K562 (cell line): ENCODE measurements at regions not wholly inside any gene's neighbourhood (a gene's known extent, or its start where the extent isn't known, plus 50 kb on each side); places are given as distances from the start of the nearest gene placed in this dataset.

Experiments used
- ATAC-seq: fragments of 200-7000 bp; cut with Tn5 transposase; 3 replicates; pipeline ENCODE4 v1.9.1; 2020; ENCODE audit warnings: moderate library complexity
- BruUV-seq: library from RNA; stranded (reverse); fragments of 400-500 nt; replicated peaks from 2 replicates; lab custom pipeline; 2021; lab: Mats Ljungman, UMichigan
- CTCF ChIA-PET: fragments of 300-600 bp; formaldehyde crosslinking; extraction: SDS; loops from one replicate; lab custom pipeline; 2021; ENCODE audit warnings: low intra/inter-chr PET ratio; lab: Yijun Ruan, JAX
- POLR2A ChIA-PET: fragments of 300-600, 350-650 bp; sonication (Branson Sonifier 250); formaldehyde crosslinking; extraction: SDS; loops from one replicate; lab custom pipeline; 2021; ENCODE audit warnings: antibody characterized with exemption, inconsistent platforms; lab: Yijun Ruan, JAX
- DNase-seq, 4 experiments: peaks; one replicate each; pipeline versions ENCODE4 v3.0.0 to v3.0.0-alpha.2; 2011 to 2018; ENCODE audit warnings: low spot score in 3 of 4, mixed read lengths in 3 of 4; ENCODE audit errors: extremely low read depth in 1 of 4
- FAIRE-seq: peaks from 2 replicates; lab custom pipeline; 2011; peaks lifted over from hg19 to GRCh38; lab: Jason Lieb, UNC
- H2AFZ ChIP-seq: 2 replicates; pipeline ENCODE4 v1.6.0; 2011; ENCODE audit warnings: low read depth, low read length, control low read depth, inconsistent platforms
- H3K27ac ChIP-seq: fragments of 200-600 bp; 3 replicates; pipeline ENCODE4 v1.8.0; 2011; ENCODE audit warnings: low read depth, mild to moderate bottlenecking, control low read depth, inconsistent platforms, low read length, moderate library complexity, mixed read lengths; ENCODE audit errors: extremely low read depth
- H3K27me3 ChIP-seq, 2 experiments: fragments of 300-600 bp in 1 of 2; 2 replicates in 1 of 2; 3 replicates in 1 of 2; pipeline versions ENCODE4 v1.6.0 to v1.8.0; 2011; ENCODE audit warnings: inconsistent platforms in 2 of 2, low read length in 2 of 2, mild to moderate bottlenecking in 1 of 2, mixed read lengths in 1 of 2, moderate library complexity in 1 of 2; ENCODE audit not compliant: control insufficient read depth in 2 of 2, insufficient read depth in 2 of 2
- H3K36me3 ChIP-seq: fragments of 300-600 bp; 3 replicates; pipeline ENCODE4 v1.8.0; 2011; ENCODE audit warnings: mild to moderate bottlenecking, low read length, inconsistent platforms; ENCODE audit not compliant: control insufficient read depth, insufficient read depth
- H3K4me1 ChIP-seq, 2 experiments: fragments of 200-600 bp in 1 of 2; replicated peaks in 1 of 2; 2 replicates in 1 of 2; 3 replicates in 1 of 2; pipeline versions ENCODE4 v1.5.1 to v1.8.0; 2011; ENCODE audit warnings: inconsistent platforms in 2 of 2, low read length in 2 of 2, mild to moderate bottlenecking in 1 of 2, mixed read lengths in 1 of 2, moderate library complexity in 1 of 2; ENCODE audit not compliant: control insufficient read depth in 2 of 2, insufficient read depth in 2 of 2
- H3K4me2 ChIP-seq: 2 replicates; pipeline ENCODE4 v1.6.1; 2011; ENCODE audit warnings: low read length, control low read depth, inconsistent platforms, mixed read lengths; ENCODE audit not compliant: insufficient read depth
- H3K4me3 ChIP-seq: fragments of 200-600 bp; sonication (generic), shearing (Covaris generic); 2 replicates; pipeline ENCODE4 v1.5.1; 2016; ENCODE audit warnings: control low read depth, inconsistent platforms
- H3K79me2 ChIP-seq: fragments of 200-600 bp; 3 replicates; pipeline ENCODE4 v1.8.0; 2011; ENCODE audit warnings: low read length, inconsistent platforms; ENCODE audit not compliant: control insufficient read depth, insufficient read depth
- H3K9ac ChIP-seq, 2 experiments: 2 replicates each; pipeline versions ENCODE4 v1.6.0 to v1.6.1; 2011; ENCODE audit warnings: low read depth in 2 of 2, low read length in 2 of 2, control low read depth in 1 of 2, inconsistent platforms in 1 of 2, mild to moderate bottlenecking in 1 of 2, mixed read lengths in 1 of 2; ENCODE audit not compliant: insufficient read depth in 1 of 2
- H3K9me1 ChIP-seq: one replicate; pipeline ENCODE4 v1.6.0; 2011; ENCODE audit warnings: inconsistent platforms, mild to moderate bottlenecking, low read length, moderate library complexity; ENCODE audit not compliant: control insufficient read depth, insufficient read depth
- H3K9me3 ChIP-seq: replicated peaks from 2 replicates; pipeline ENCODE4 v1.5.1; 2011; ENCODE audit warnings: low read depth, low read length, inconsistent platforms; ENCODE audit not compliant: control insufficient read depth, insufficient read depth
- H4K20me1 ChIP-seq: replicated peaks from 2 replicates; pipeline ENCODE4 v1.6.1; 2011; ENCODE audit warnings: low read length, inconsistent platforms, mixed read lengths; ENCODE audit not compliant: control insufficient read depth, insufficient read depth
- ATF2 ChIP-seq: sonication (generic); formaldehyde crosslinking; IDR thresholded peaks from 2 replicates; pipeline ENCODE4 v1.8.1; 2022; ENCODE audit warnings: missing genetic modification reagents
- BRD9 ChIP-seq: fragments of 450-650 bp; IDR thresholded peaks from 2 replicates; pipeline ENCODE4 v1.6.1; 2018; ENCODE audit warnings: low read depth; ENCODE audit not compliant: partially characterized antibody
- HEY1 ChIP-seq: fragments of 250-450 bp; sonication (Bioruptor Pico); IDR thresholded peaks from 2 replicates; pipeline ENCODE4 v1.5.0; 2020; ENCODE audit warnings: mild to moderate bottlenecking, moderate library complexity, borderline replicate concordance
- HLTF ChIP-seq: fragments of 450-650 bp; IDR thresholded peaks from 2 replicates; pipeline ENCODE4 v1.6.1; 2016
- NR2F6 ChIP-seq: fragments of 450-650 bp; formaldehyde crosslinking; IDR thresholded peaks from 2 replicates; pipeline ENCODE4 v1.4.0; 2020; ENCODE audit warnings: mild to moderate bottlenecking
- NUFIP1 ChIP-seq: fragments of 450-650 bp; IDR thresholded peaks from 2 replicates; pipeline ENCODE4 v1.6.1; 2018; ENCODE audit not compliant: partially characterized antibody
- POLR2AphosphoS2 ChIP-seq: IDR thresholded peaks from 2 replicates; pipeline ENCODE4 v1.6.1; 2012; ENCODE audit warnings: low read length, improper control_type of control experiment
- SMAD4 ChIP-seq: fragments of 250-450 bp; sonication (Bioruptor Pico); conservative IDR thresholded peaks from 2 replicates; pipeline ENCODE4 v1.8.0; 2021; ENCODE audit warnings: inconsistent platforms, mild to moderate bottlenecking, moderate library complexity
- SRSF9 ChIP-seq: fragments of 200-400 bp; formaldehyde crosslinking; IDR thresholded peaks from 2 replicates; pipeline ENCODE4 v1.6.1; 2017; ENCODE audit warnings: low read depth, low read length, borderline replicate concordance
- VEZF1 ChIP-seq: fragments of 200-800 bp; sonication (Bioruptor generic); IDR thresholded peaks from 2 replicates; pipeline ENCODE4 v1.6.1; 2017; ENCODE audit warnings: missing genetic modification characterization, missing compliant biosample characterization
- ZNF174 ChIP-seq: fragments of 250-450 bp; sonication (Bioruptor Pico); IDR thresholded peaks from 2 replicates; pipeline ENCODE4 v1.4.0; 2020; ENCODE audit warnings: mild to moderate bottlenecking
- ZNF408 ChIP-seq: fragments of 250-450 bp; sonication (Bioruptor Pico); IDR thresholded peaks from 2 replicates; pipeline ENCODE4 v1.4.0; 2020; ENCODE audit warnings: low read depth, mild to moderate bottlenecking, moderate library complexity
- ZNF551 ChIP-seq: fragments of 250-450 bp; sonication (Bioruptor Pico); IDR thresholded peaks from 2 replicates; pipeline ENCODE4 v1.5.0; 2021; ENCODE audit warnings: mild to moderate bottlenecking, moderate library complexity
- ZNF75A ChIP-seq: fragments of 450-650 bp; formaldehyde crosslinking; IDR thresholded peaks from 2 replicates; pipeline ENCODE4 v1.4.0; 2020; ENCODE audit warnings: mild to moderate bottlenecking
- ZSCAN32 ChIP-seq: fragments of 450-650 bp; formaldehyde crosslinking; IDR thresholded peaks from 2 replicates; pipeline ENCODE4 v1.4.0; 2020; ENCODE audit warnings: mild to moderate bottlenecking, moderate library complexity
- WGBS: fragments of 100-300 bp; shearing (Covaris generic); methylation state at CpG from one replicate; pipeline ENCODE4 v1.1.6; 2016; ENCODE audit warnings: low coverage, mixed read lengths; ENCODE audit not compliant: insufficient coverage; ENCODE audit errors: missing lambda C conversion rate; 5-methylcytosine and 5-hydroxymethylcytosine counted together
- in situ Hi-C: fragments of 300-500 bp; cut with MboI; formaldehyde crosslinking; loops from 4 replicates; pipeline ENCODE4 v1.15.0; 2018; ENCODE audit warnings: inconsistent platforms, mixed read lengths
- intact Hi-C: fragments of 100-400 bp; cut with micrococcal nuclease; formaldehyde crosslinking; loops from 2 replicates; pipeline ENCODE4 v1.14.2; 2022
- TF ChIP-seq, protein P1 (sequence below): sonication (generic); formaldehyde crosslinking; IDR thresholded peaks from 2 replicates; pipeline ENCODE4 v1.8.0; 2022; ENCODE audit warnings: missing genetic modification reagents, mild to moderate bottlenecking, moderate library complexity, borderline replicate concordance

GRCh38 chr3:65186268-65186667 is 498.5 kb upstream of the ADAMTS9 start:
- Histone ChIP-seq H3K27ac (no peak overlapping the region), H3K9ac (no peak overlapping the region), H3K79me2 (no peaks in the 10 kb centered on the region), H2AFZ (no peak overlapping the region), H3K27me3 (no peaks in the 10 kb centered on the region), H3K4me2 (no peak overlapping the region)
- no TSS peak for BruUV-seq
- in situ Hi-C loops (no loop called here), intact Hi-C loops (no loop called here)
- FAIRE-seq: no peak
- TF ChIP-seq SMAD4 (CRISPR knock-in tag): no peak
- no peak for TF ChIP-seq NUFIP1
- TF ChIP-seq HEY1 (CRISPR knock-in tag): no peak
- TF ChIP-seq ATF2 (CRISPR knock-in tag): no peak
- TF ChIP-seq VEZF1: no peak
- TF ChIP-seq ZNF551 (CRISPR knock-in tag): no peak
- no peak for TF ChIP-seq ZSCAN32 (CRISPR knock-in tag)
- TF ChIP-seq, protein P1, sequence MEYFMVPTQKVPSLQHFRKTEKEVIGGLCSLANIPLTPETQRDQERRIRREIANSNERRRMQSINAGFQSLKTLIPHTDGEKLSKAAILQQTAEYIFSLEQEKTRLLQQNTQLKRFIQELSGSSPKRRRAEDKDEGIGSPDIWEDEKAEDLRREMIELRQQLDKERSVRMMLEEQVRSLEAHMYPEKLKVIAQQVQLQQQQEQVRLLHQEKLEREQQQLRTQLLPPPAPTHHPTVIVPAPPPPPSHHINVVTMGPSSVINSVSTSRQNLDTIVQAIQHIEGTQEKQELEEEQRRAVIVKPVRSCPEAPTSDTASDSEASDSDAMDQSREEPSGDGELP: no peak
- TF ChIP-seq BRD9: no peak
- no peak for TF ChIP-seq ZNF174 (CRISPR knock-in tag)
- no peak for TF ChIP-seq SRSF9
- TF ChIP-seq HLTF: no peak
- no peak for TF ChIP-seq NR2F6
- TF ChIP-seq POLR2AphosphoS2: no peak
- TF ChIP-seq ZNF408 (CRISPR knock-in tag): no peak
- TF ChIP-seq ZNF75A (CRISPR knock-in tag): no peak
- TF ChIP-seq, all 486 proteins: peak for 0
- ChIA-PET POLR2A (no interaction called here), CTCF (no interaction called here)
- Histone ChIP-seq H3K36me3 (no peaks in the 10 kb centered on the region), H4K20me1 (no peaks in the 10 kb centered on the region), H3K9me1 (no peaks in the 10 kb centered on the region), H3K4me3 (no peak overlapping the region), H3K4me1 (no peaks in the 10 kb centered on the region; a peak in 1 of 5 replicates), H3K9me3 (no peaks in the 10 kb centered on the region)
- ATAC-seq (no peak), DNase-seq (no peak)
- 0% methylated on average over 2 of the region's 2 CpGs for WGBS
